Progenitor cell of endocrine pancreas (in vitro differentiated cells): ENCODE measurements at regions not wholly inside any gene's neighbourhood (a gene's known extent, or its start where the extent isn't known, plus 50 kb on each side); places are given as distances from the start of the nearest gene placed in this dataset.
"Not testable (repeated sequence)": the region's sequence is repeated elsewhere in the genome, so short reads cannot be mapped to it uniquely, and the experiment has no call there.

Source experiments
- DNase-seq: peaks from one replicate; pipeline ENCODE4 v3.0.0; 2021; ENCODE audit warnings: low spot score; ENCODE audit not compliant: unreplicated experiment
- H3K27ac Mint-ChIP-seq: 2 replicates; pipeline ENCODE4 v1.8.0; 2021; ENCODE audit warnings: mild to moderate bottlenecking, moderate library complexity, mixed read lengths
- H3K27me3 Mint-ChIP-seq: 2 replicates; pipeline ENCODE4 v1.8.0; 2021; ENCODE audit warnings: mixed read lengths
- H3K36me3 Mint-ChIP-seq: 2 replicates; pipeline ENCODE4 v1.8.0; 2022; ENCODE audit warnings: mixed read lengths; ENCODE audit not compliant: insufficient read depth
- H3K4me1 Mint-ChIP-seq: 2 replicates; pipeline ENCODE4 v1.8.0; 2021; ENCODE audit warnings: low read depth, mixed read lengths
- H3K4me3 Mint-ChIP-seq: 2 replicates; pipeline ENCODE4 v1.8.0; 2021; ENCODE audit warnings: low read depth, mild to moderate bottlenecking, moderate library complexity, mixed read lengths
- H3K9me3 Mint-ChIP-seq: 2 replicates; pipeline ENCODE4 v1.8.0; 2021; ENCODE audit warnings: low read depth, mixed read lengths
- CTCF ChIP-seq: fragments of 200-600 bp; sonication (generic); IDR thresholded peaks from one replicate; pipeline ENCODE4 v1.5.0; 2021; ENCODE audit warnings: antibody characterized with exemption, mild to moderate bottlenecking; ENCODE audit not compliant: unreplicated experiment

- Mint-ChIP-seq H3K4me3 (no peak overlapping the region), H3K27ac (no peak overlapping the region), H3K4me1 (no peaks in the 10 kb centered on the region)
Measured at GRCh38 chr3:26237036-26237682, 385.4 kb upstream of the LRRC3B start.

GRCh38 chr3:26244586-26244985 is 378.0 kb upstream of the LRRC3B start:
- not testable (repeated sequence) for H3K36me3 Mint-ChIP-seq, H3K27ac Mint-ChIP-seq, H3K4me3 Mint-ChIP-seq, H3K27me3 Mint-ChIP-seq, DNase-seq, H3K4me1 Mint-ChIP-seq
- H3K9me3 Mint-ChIP-seq, result peaks cover 11% of the 10 kb centered on the region

More at GRCh38 chr3:26237036-26237682, 385.4 kb upstream of the LRRC3B start:
- H3K36me3 Mint-ChIP-seq, result no peaks in the 10 kb centered on the region
- no peak for TF ChIP-seq CTCF
- no peaks in the 10 kb centered on the region for H3K27me3 Mint-ChIP-seq
- no peak for DNase-seq
- peaks cover 8% of the 10 kb centered on the region for H3K9me3 Mint-ChIP-seq

- H3K9me3 Mint-ChIP-seq, result peaks cover 11% of the 10 kb centered on the region
- no peak for TF ChIP-seq CTCF
- H3K4me1 Mint-ChIP-seq, result no peaks in the 10 kb centered on the region
Measured at GRCh38 chr3:26245236-26245635, 377.3 kb upstream of the LRRC3B start.

GRCh38 chr3:26246901-26247300 is 375.7 kb upstream of the LRRC3B start:
- TF ChIP-seq CTCF, result no peak
- H3K36me3 Mint-ChIP-seq, result no peaks in the 10 kb centered on the region

More at GRCh38 chr3:26245236-26245635, 377.3 kb upstream of the LRRC3B start:
- Mint-ChIP-seq H3K36me3 (no peaks in the 10 kb centered on the region), H3K27me3 (no peaks in the 10 kb centered on the region), H3K4me3 (no peak overlapping the region), H3K27ac (no peak overlapping the region)
- DNase-seq, result no peak

GRCh38 chr3:26247712-26248111 is 374.9 kb upstream of the LRRC3B start:
- Mint-ChIP-seq H3K27me3 (no peaks in the 10 kb centered on the region), H3K9me3 (peaks cover 7% of the 10 kb centered on the region), H3K4me1 (no peaks in the 10 kb centered on the region), H3K36me3 (no peaks in the 10 kb centered on the region), H3K4me3 (no peak overlapping the region), H3K27ac (no peak overlapping the region)
- no peak for TF ChIP-seq CTCF
- DNase-seq, result no peak

More at GRCh38 chr3:26246901-26247300, 375.7 kb upstream of the LRRC3B start:
- Mint-ChIP-seq H3K27me3 (no peaks in the 10 kb centered on the region), H3K4me3 (no peak overlapping the region), H3K4me1 (no peaks in the 10 kb centered on the region), H3K9me3 (peaks cover 10% of the 10 kb centered on the region), H3K27ac (no peak overlapping the region)
- no peak for DNase-seq

- no peak for TF ChIP-seq CTCF
- Mint-ChIP-seq H3K4me3 (no peak overlapping the region), H3K36me3 (no peaks in the 10 kb centered on the region), H3K27me3 (no peaks in the 10 kb centered on the region), H3K4me1 (no peaks in the 10 kb centered on the region), H3K27ac (no peak overlapping the region), H3K9me3 (no peaks in the 10 kb centered on the region)
- DNase-seq, result no peak
Measured at GRCh38 chr3:26252001-26252400, 370.6 kb upstream of the LRRC3B start.
